ENCODE measurements at regions not wholly inside any gene's neighbourhood (a gene's known extent, or its start where the extent isn't known, plus 50 kb on each side); places are given as distances from the start of the nearest gene placed in this dataset.

GRCh38 chr5:4991925-4992324, 148.2 kb upstream of the ADAMTS16 start:
- H3K4me3 ChIP-seq (ENCODE audit: control extremely low read depth in 1 of 5, extremely low read depth in 1 of 5, insufficient read depth in 1 of 5, low read depth in 2 of 5, low read length in 4 of 5) = no peak overlapping the region
- intact Hi-C loops (cut with micrococcal nuclease) = no loop called here
- H4K20me1 ChIP-seq (ENCODE audit: control insufficient read depth, insufficient read depth, low read length, poor library complexity, severe bottlenecking) = no peaks in the 10 kb centered on the region
- CTCF ChIA-PET = no interaction called here
- Mint-ChIP-seq H3K27ac (no peak overlapping the region), H3K9me3 (ENCODE audit: insufficient read depth) (no peaks in the 10 kb centered on the region), H3K4me3 (no peak overlapping the region), H3K27me3 (no peaks in the 10 kb centered on the region), H3K4me1 (no peaks in the 10 kb centered on the region)
- no peak overlapping the region for H3K4me2 ChIP-seq (replicated peaks; ENCODE audit: low read depth, low read length, poor library complexity, severe bottlenecking)
- H3K9me3 ChIP-seq (ENCODE audit: control extremely low read depth in 1 of 3, control insufficient read depth in 2 of 3, insufficient read depth in 1 of 3, low read length in 2 of 3) = no peaks in the 10 kb centered on the region
- no peaks in the 10 kb centered on the region for H3K4me1 ChIP-seq (ENCODE audit: control insufficient read depth in 2 of 2, insufficient read depth in 2 of 2, low read length in 2 of 2)
- ATAC-seq (ENCODE audit: low read depth) (no peak), DNase-seq (no peak)
- no peak overlapping the region for H3K27ac ChIP-seq (ENCODE audit: low read length in 2 of 2)
- no peak for TF ChIP-seq EZH2 (IDR thresholded peaks at IDR 0.05; ENCODE audit: borderline replicate concordance, insufficient read depth, low read depth, low read length, poor library complexity, severe bottlenecking)
- H3K79me2 ChIP-seq (ENCODE audit: control insufficient read depth, insufficient read depth, low read length) = no peaks in the 10 kb centered on the region
- no peak overlapping the region for H3K9ac ChIP-seq (ENCODE audit: low read length)
- H2AFZ ChIP-seq (ENCODE audit: insufficient read depth, low read depth, low read length, poor library complexity, severe bottlenecking) = no peak overlapping the region
- 78% methylated on average over 1 of the region's 1 CpG for WGBS (ENCODE audit: insufficient coverage)
- POLR2A ChIA-PET = no interaction called here
- H3K27me3 ChIP-seq (replicated peaks in 1 of 4; ENCODE audit: control extremely low read depth in 1 of 4, control insufficient read depth in 3 of 4, insufficient read depth in 4 of 4, low read length in 3 of 4) = no peaks in the 10 kb centered on the region
- no peaks in the 10 kb centered on the region for H3K36me3 ChIP-seq (replicated peaks in 1 of 2; ENCODE audit: control extremely low read depth in 1 of 2, control insufficient read depth in 1 of 2, extremely low read depth in 1 of 2, insufficient read depth in 2 of 2, low read length in 1 of 2)

- no peaks in the 10 kb centered on the region for H3K27me3 ChIP-seq (replicated peaks in 1 of 4; ENCODE audit: control extremely low read depth in 1 of 4, control insufficient read depth in 3 of 4, insufficient read depth in 4 of 4, low read length in 3 of 4)
- DNase-seq (no peak), ATAC-seq (ENCODE audit: low read depth) (no peak)
- ChIA-PET CTCF (no interaction called here), POLR2A (no interaction called here)
- no peak overlapping the region for H2AFZ ChIP-seq (ENCODE audit: insufficient read depth, low read depth, low read length, poor library complexity, severe bottlenecking)
- no peak overlapping the region for H3K4me2 ChIP-seq (replicated peaks; ENCODE audit: low read depth, low read length, poor library complexity, severe bottlenecking)
- peaks cover 0 to 5% (median 0%) of the 10 kb centered on the region in 3 donors for H3K9me3 ChIP-seq (ENCODE audit: control extremely low read depth in 1 of 3, control insufficient read depth in 2 of 3, insufficient read depth in 1 of 3, low read length in 2 of 3)
- intact Hi-C loops (cut with micrococcal nuclease) = no loop called here
- H3K79me2 ChIP-seq (ENCODE audit: control insufficient read depth, insufficient read depth, low read length) = no peaks in the 10 kb centered on the region
- H3K9ac ChIP-seq (ENCODE audit: low read length) = no peak overlapping the region
- no peaks in the 10 kb centered on the region for H3K27me3 Mint-ChIP-seq
- no peaks in the 10 kb centered on the region for H3K9me3 Mint-ChIP-seq (ENCODE audit: insufficient read depth)
- TF ChIP-seq CTCF (IDR thresholded peaks at IDR 0.05) = no peak
- TF ChIP-seq EZH2 (IDR thresholded peaks at IDR 0.05; ENCODE audit: borderline replicate concordance, insufficient read depth, low read depth, low read length, poor library complexity, severe bottlenecking) = no peak
- H3K4me1 Mint-ChIP-seq = no peaks in the 10 kb centered on the region
- H3K27ac ChIP-seq (ENCODE audit: low read length in 2 of 2) = no peak overlapping the region
- H3K4me3 Mint-ChIP-seq = no peak overlapping the region
- no peaks in the 10 kb centered on the region for H4K20me1 ChIP-seq (ENCODE audit: control insufficient read depth, insufficient read depth, low read length, poor library complexity, severe bottlenecking)
- no peaks in the 10 kb centered on the region for H3K4me1 ChIP-seq (ENCODE audit: control insufficient read depth in 2 of 2, insufficient read depth in 2 of 2, low read length in 2 of 2)
- no peaks in the 10 kb centered on the region for H3K36me3 ChIP-seq (replicated peaks in 1 of 2; ENCODE audit: control extremely low read depth in 1 of 2, control insufficient read depth in 1 of 2, extremely low read depth in 1 of 2, insufficient read depth in 2 of 2, low read length in 1 of 2)
- no peak overlapping the region for H3K27ac Mint-ChIP-seq
- no peak overlapping the region for H3K4me3 ChIP-seq (ENCODE audit: control extremely low read depth in 1 of 5, extremely low read depth in 1 of 5, insufficient read depth in 1 of 5, low read depth in 2 of 5, low read length in 4 of 5)
- 100% methylated on average over 3 of the region's 4 CpGs for WGBS (ENCODE audit: insufficient coverage)
Measured at GRCh38 chr5:4995014-4995413, 145.1 kb upstream of the ADAMTS16 start.
